ENCODE measurements at regions not wholly inside any gene's neighbourhood (a gene's known extent, or its start where the extent isn't known, plus 50 kb on each side); places are given as distances from the start of the nearest gene placed in this dataset.

GRCh38 chr12:126492181-126492580 is 1426.9 kb downstream of the AACS start:
- in situ Hi-C loops (cut with HindIII; ENCODE audit: low pct_ligation_motif_present, low sequenced_read_pairs): no loop called here

GRCh38 chr12:126493366-126494108 is 1428.3 kb downstream of the AACS start:
- no peak overlapping the region for H3K27ac ChIP-seq
- H3K36me3 ChIP-seq (replicated peaks): no peaks in the 10 kb centered on the region
- TF ChIP-seq CTCF (IDR thresholded peaks at IDR 0.05; ENCODE audit: low read depth, low read length, missing control alignments): no peak
- no peak for DNase-seq
- no peak overlapping the region for H3K4me3 ChIP-seq (ENCODE audit: low read depth, low read length)
- in situ Hi-C loops (cut with HindIII; ENCODE audit: low pct_ligation_motif_present, low sequenced_read_pairs): no loop called here
- H3K27me3 ChIP-seq (replicated peaks): no peaks in the 10 kb centered on the region

More at GRCh38 chr12:126492181-126492580, 1426.9 kb downstream of the AACS start:
- no peak overlapping the region for H3K27ac ChIP-seq
- no peak overlapping the region for H3K4me3 ChIP-seq (ENCODE audit: low read depth, low read length)
- no peaks in the 10 kb centered on the region for H3K27me3 ChIP-seq (replicated peaks)
- TF ChIP-seq CTCF (IDR thresholded peaks at IDR 0.05; ENCODE audit: low read depth, low read length, missing control alignments): no peak
- no peak for DNase-seq
- no peaks in the 10 kb centered on the region for H3K36me3 ChIP-seq (replicated peaks)

GRCh38 chr12:126496201-126496600 is 1431.0 kb downstream of the AACS start:
- TF ChIP-seq CTCF (IDR thresholded peaks at IDR 0.05; ENCODE audit: low read depth, low read length, missing control alignments): no peak
- Histone ChIP-seq H3K27me3 (replicated peaks) (no peaks in the 10 kb centered on the region), H3K4me3 (ENCODE audit: low read depth, low read length) (no peak overlapping the region), H3K27ac (no peak overlapping the region), H3K36me3 (replicated peaks) (no peaks in the 10 kb centered on the region)
- no peak for DNase-seq
- in situ Hi-C loops (cut with HindIII; ENCODE audit: low pct_ligation_motif_present, low sequenced_read_pairs): no loop called here

- DNase-seq: no peak
- H3K27me3 ChIP-seq (replicated peaks): no peaks in the 10 kb centered on the region
- no peak overlapping the region for H3K27ac ChIP-seq
Observed at GRCh38 chr12:126506426-126507182, 1441.4 kb downstream of the AACS start.

GRCh38 chr12:126507231-126507630 is 1442.0 kb downstream of the AACS start:
- H3K36me3 ChIP-seq (replicated peaks): no peaks in the 10 kb centered on the region
- no peak for DNase-seq
- H3K27ac ChIP-seq: no peak overlapping the region
- in situ Hi-C loops (cut with HindIII; ENCODE audit: low pct_ligation_motif_present, low sequenced_read_pairs): no loop called here
- no peaks in the 10 kb centered on the region for H3K27me3 ChIP-seq (replicated peaks)
- TF ChIP-seq CTCF (IDR thresholded peaks at IDR 0.05; ENCODE audit: low read depth, low read length, missing control alignments): no peak
- H3K4me3 ChIP-seq (ENCODE audit: low read depth, low read length): no peak overlapping the region

More at GRCh38 chr12:126506426-126507182, 1441.4 kb downstream of the AACS start:
- in situ Hi-C loops (cut with HindIII; ENCODE audit: low pct_ligation_motif_present, low sequenced_read_pairs): no loop called here
- TF ChIP-seq CTCF (IDR thresholded peaks at IDR 0.05; ENCODE audit: low read depth, low read length, missing control alignments): no peak
- Histone ChIP-seq H3K4me3 (ENCODE audit: low read depth, low read length) (no peak overlapping the region), H3K36me3 (replicated peaks) (no peaks in the 10 kb centered on the region)
